Inferior parietal cortex (tissue), 1 donor: ENCODE measurements at regions not wholly inside any gene's neighbourhood (a gene's known extent, or its start where the extent isn't known, plus 50 kb on each side); places are given as distances from the start of the nearest gene placed in this dataset.

ENCODE experiments used
- DNase-seq: peaks from one replicate; pipeline ENCODE4 v3.0.0-alpha.2; 2016; ENCODE audit errors: extremely low spot score

GRCh38 chr15:47824147-47824546 is 106.8 kb downstream of the SEMA6D start:
- DNase-seq, result no peak

GRCh38 chr15:47829667-47830066 is 112.4 kb downstream of the SEMA6D start:
- DNase-seq, result no peak

GRCh38 chr15:47834093-47834492 is 116.8 kb downstream of the SEMA6D start:
- no peak for DNase-seq

- DNase-seq, result peak; percentile 69
These were observed 122.0 kb downstream of the SEMA6D start for GRCh38 chr15:47839233-47839825.

- DNase-seq, result no peak
These were observed 125.9 kb downstream of the SEMA6D start for GRCh38 chr15:47843124-47843663.

GRCh38 chr15:47844437-47844836 is 127.1 kb downstream of the SEMA6D start:
- no peak for DNase-seq

- DNase-seq, result no peak
These were observed 129.0 kb downstream of the SEMA6D start for GRCh38 chr15:47846128-47846868.

GRCh38 chr15:47846876-47847275 is 129.6 kb downstream of the SEMA6D start:
- no peak for DNase-seq

GRCh38 chr15:47856071-47856470 is 138.8 kb downstream of the SEMA6D start:
- DNase-seq, result no peak

- no peak for DNase-seq
These were observed 139.9 kb downstream of the SEMA6D start for GRCh38 chr15:47857014-47857775.

GRCh38 chr15:47857776-47858167 is 140.5 kb downstream of the SEMA6D start:
- no peak for DNase-seq

GRCh38 chr15:47861111-47861903 is 144.0 kb downstream of the SEMA6D start:
- DNase-seq, result no peak

GRCh38 chr15:47862402-47862801 is 145.1 kb downstream of the SEMA6D start:
- DNase-seq, result no peak

GRCh38 chr15:47866446-47866845 is 149.1 kb downstream of the SEMA6D start:
- DNase-seq, result no peak

- DNase-seq, result no peak
These were observed 153.1 kb downstream of the SEMA6D start for GRCh38 chr15:47870300-47870955.

GRCh38 chr15:47870956-47871625 is 153.8 kb downstream of the SEMA6D start:
- no peak for DNase-seq

GRCh38 chr15:47872208-47872607 is 154.9 kb downstream of the SEMA6D start:
- DNase-seq, result no peak

GRCh38 chr15:47872869-47873432 is 155.6 kb downstream of the SEMA6D start:
- DNase-seq, result no peak

GRCh38 chr15:47876986-47877385 is 159.7 kb downstream of the SEMA6D start:
- DNase-seq, result no peak

GRCh38 chr15:47877836-47878235 is 160.5 kb downstream of the SEMA6D start:
- DNase-seq, result no peak
